Inflammatory macrophage treated with lipopolysaccharide for 1 hour (primary cell): ENCODE measurements at regions not wholly inside any gene's neighbourhood (a gene's known extent, or its start where the extent isn't known, plus 50 kb on each side); places are given as distances from the start of the nearest gene placed in this dataset.
"Not testable (repeated sequence)": the region's sequence is repeated elsewhere in the genome, so short reads cannot be mapped to it uniquely, and the experiment has no call there.

ENCODE experiments used
- DNase-seq, 2 donors: peaks; one replicate each; pipeline ENCODE4 v3.0.0-alpha.2; 2020 to 2022

- no peak for DNase-seq
These were observed 515.5 kb upstream of the AGA start for GRCh38 chr4:177957596-177958360.

GRCh38 chr4:177960566-177960965 lies 518.3 kb upstream of the AGA start:
- DNase-seq = no peak

- DNase-seq = no peak
These were observed 519.6 kb upstream of the AGA start for GRCh38 chr4:177961761-177962380.

- DNase-seq = no peak
These were observed 521.8 kb upstream of the AGA start for GRCh38 chr4:177964061-177964460.

- DNase-seq = no peak
These were observed 522.5 kb upstream of the AGA start for GRCh38 chr4:177964693-177965168.

- no peak for DNase-seq
These were observed 525.1 kb upstream of the AGA start for GRCh38 chr4:177967328-177967727.

GRCh38 chr4:177968817-177969442 lies 526.7 kb upstream of the AGA start:
- no peak for DNase-seq

GRCh38 chr4:177974461-177974860 lies 532.2 kb upstream of the AGA start:
- DNase-seq = no peak

- DNase-seq = no peak
These were observed 533.2 kb upstream of the AGA start for GRCh38 chr4:177975315-177975987.

GRCh38 chr4:177986236-177986635 lies 544.0 kb upstream of the AGA start:
- DNase-seq = no peak

GRCh38 chr4:177987896-177988295 lies 545.7 kb upstream of the AGA start:
- no peak for DNase-seq

GRCh38 chr4:177989503-177990201 lies 547.4 kb upstream of the AGA start:
- no peak for DNase-seq

- DNase-seq = no peak
These were observed 560.9 kb upstream of the AGA start for GRCh38 chr4:178003098-178003657.

GRCh38 chr4:178010596-178010995 lies 568.4 kb upstream of the AGA start:
- DNase-seq = no peak

GRCh38 chr4:178015046-178015445 lies 572.8 kb upstream of the AGA start:
- DNase-seq = not testable (repeated sequence)

- DNase-seq = no peak
These were observed 584.8 kb upstream of the AGA start for GRCh38 chr4:178026999-178027398.

GRCh38 chr4:178027796-178028195 lies 585.6 kb upstream of the AGA start:
- no peak for DNase-seq

- no peak for DNase-seq
These were observed 586.2 kb upstream of the AGA start for GRCh38 chr4:178028481-178028880.

- DNase-seq = no peak
These were observed 595.4 kb upstream of the AGA start for GRCh38 chr4:178037459-178038214.

GRCh38 chr4:178056996-178057395 lies 614.8 kb upstream of the AGA start:
- no peak for DNase-seq

- no peak for DNase-seq
These were observed 621.3 kb upstream of the AGA start for GRCh38 chr4:178063568-178063967.
